GM18951 (cell line): ENCODE measurements at regions not wholly inside any gene's neighbourhood (a gene's known extent, or its start where the extent isn't known, plus 50 kb on each side); places are given as distances from the start of the nearest gene placed in this dataset.

Experiments used
- POLR2A ChIP-seq: IDR thresholded peaks from 4 replicates; pipeline ENCODE4 v1.6.1; 2011; ENCODE audit warnings: mild to moderate bottlenecking; ENCODE audit not compliant: insufficient read length, insufficient read depth; ENCODE audit errors: extremely low read depth
- in situ Hi-C: fragments of 300-500 bp; cut with MboI; formaldehyde crosslinking; loops from one replicate; pipeline ENCODE4 v1.12.0; 2022; ENCODE audit warnings: low sequenced_read_pairs, mixed read lengths, inconsistent platforms; ENCODE audit not compliant: unreplicated experiment

GRCh38 chr5:130280528-130281217, 376.4 kb downstream of the CHSY3 start:
- in situ Hi-C loops: no loop called here
- no peak for TF ChIP-seq POLR2A

GRCh38 chr5:130279386-130279785, 375.1 kb downstream of the CHSY3 start:
- in situ Hi-C loops: no loop called here
- no peak for TF ChIP-seq POLR2A

GRCh38 chr5:130278136-130278535, 373.9 kb downstream of the CHSY3 start:
- in situ Hi-C loops: no loop called here
- TF ChIP-seq POLR2A: no peak

- TF ChIP-seq POLR2A: no peak
- in situ Hi-C loops: no loop called here
Measured at GRCh38 chr5:130277522-130277921, 373.3 kb downstream of the CHSY3 start.

GRCh38 chr5:130277002-130277401, 372.7 kb downstream of the CHSY3 start:
- TF ChIP-seq POLR2A: no peak
- in situ Hi-C loops: no loop called here

- no peak for TF ChIP-seq POLR2A
- in situ Hi-C loops: no loop called here
Measured at GRCh38 chr5:130272837-130273236, 368.6 kb downstream of the CHSY3 start.

GRCh38 chr5:130270786-130271185, 366.5 kb downstream of the CHSY3 start:
- in situ Hi-C loops: no loop called here
- TF ChIP-seq POLR2A: no peak

GRCh38 chr5:130268489-130268888, 364.2 kb downstream of the CHSY3 start:
- TF ChIP-seq POLR2A: no peak
- in situ Hi-C loops: no loop called here

GRCh38 chr5:130267926-130268325, 363.7 kb downstream of the CHSY3 start:
- in situ Hi-C loops: no loop called here
- no peak for TF ChIP-seq POLR2A

GRCh38 chr5:130260481-130260880, 356.2 kb downstream of the CHSY3 start:
- no peak for TF ChIP-seq POLR2A
- in situ Hi-C loops: no loop called here

- in situ Hi-C loops: no loop called here
- no peak for TF ChIP-seq POLR2A
Measured at GRCh38 chr5:130251931-130252330, 347.7 kb downstream of the CHSY3 start.

GRCh38 chr5:130243641-130244040, 339.4 kb downstream of the CHSY3 start:
- TF ChIP-seq POLR2A: no peak
- in situ Hi-C loops: no loop called here

GRCh38 chr5:130237721-130238120, 333.5 kb downstream of the CHSY3 start:
- in situ Hi-C loops: no loop called here
- no peak for TF ChIP-seq POLR2A
